ENCODE measurements at regions not wholly inside any gene's neighbourhood (a gene's known extent, or its start where the extent isn't known, plus 50 kb on each side); places are given as distances from the start of the nearest gene placed in this dataset.

GRCh38 chr14:53452005-53452673 lies 299.0 kb upstream of the DDHD1 start:
- Histone ChIP-seq H3K4me3 (ENCODE audit: low read length in 3 of 3) (no peak overlapping the region), H3K9me3 (ENCODE audit: control insufficient read depth in 3 of 3, low read length in 3 of 3) (no peaks in the 10 kb centered on the region), H3K27me3 (ENCODE audit: control insufficient read depth in 3 of 3, insufficient read depth in 3 of 3, low read length in 3 of 3) (no peaks in the 10 kb centered on the region), H3K9ac (ENCODE audit: low read depth in 1 of 3, low read length in 3 of 3) (no peak overlapping the region), H3K27ac (ENCODE audit: low read depth, low read length) (no peak overlapping the region), H3K4me1 (ENCODE audit: control insufficient read depth in 3 of 3, insufficient read depth in 3 of 3, low read length in 3 of 3) (no peaks in the 10 kb centered on the region), H3K36me3 (ENCODE audit: control insufficient read depth in 3 of 3, insufficient read depth in 3 of 3, low read length in 3 of 3) (no peaks in the 10 kb centered on the region)

GRCh38 chr14:53450871-53451270 lies 297.7 kb upstream of the DDHD1 start:
- no peak overlapping the region for H3K27ac ChIP-seq (ENCODE audit: low read depth, low read length)
- no peaks in the 10 kb centered on the region for H3K27me3 ChIP-seq (ENCODE audit: control insufficient read depth in 3 of 3, insufficient read depth in 3 of 3, low read length in 3 of 3)
- H3K4me3 ChIP-seq (ENCODE audit: low read length in 3 of 3): no peak overlapping the region
- H3K9ac ChIP-seq (ENCODE audit: low read depth in 1 of 3, low read length in 3 of 3): no peak overlapping the region
- no peaks in the 10 kb centered on the region for H3K9me3 ChIP-seq (ENCODE audit: control insufficient read depth in 3 of 3, low read length in 3 of 3)
- no peaks in the 10 kb centered on the region for H3K36me3 ChIP-seq (ENCODE audit: control insufficient read depth in 3 of 3, insufficient read depth in 3 of 3, low read length in 3 of 3)
- H3K4me1 ChIP-seq (ENCODE audit: control insufficient read depth in 3 of 3, insufficient read depth in 3 of 3, low read length in 3 of 3): no peaks in the 10 kb centered on the region

- Histone ChIP-seq H3K9ac (ENCODE audit: low read depth in 1 of 3, low read length in 3 of 3) (no peak overlapping the region), H3K4me1 (ENCODE audit: control insufficient read depth in 3 of 3, insufficient read depth in 3 of 3, low read length in 3 of 3) (no peaks in the 10 kb centered on the region), H3K9me3 (ENCODE audit: control insufficient read depth in 3 of 3, low read length in 3 of 3) (no peaks in the 10 kb centered on the region), H3K36me3 (ENCODE audit: control insufficient read depth in 3 of 3, insufficient read depth in 3 of 3, low read length in 3 of 3) (no peaks in the 10 kb centered on the region), H3K4me3 (ENCODE audit: low read length in 3 of 3) (no peak overlapping the region), H3K27me3 (ENCODE audit: control insufficient read depth in 3 of 3, insufficient read depth in 3 of 3, low read length in 3 of 3) (no peaks in the 10 kb centered on the region), H3K27ac (ENCODE audit: low read depth, low read length) (no peak overlapping the region)
Observed at GRCh38 chr14:53448682-53449081, 295.6 kb upstream of the DDHD1 start.

- Histone ChIP-seq H3K36me3 (ENCODE audit: control insufficient read depth in 3 of 3, insufficient read depth in 3 of 3, low read length in 3 of 3) (no peaks in the 10 kb centered on the region), H3K4me3 (ENCODE audit: low read length in 3 of 3) (no peak overlapping the region), H3K27me3 (ENCODE audit: control insufficient read depth in 3 of 3, insufficient read depth in 3 of 3, low read length in 3 of 3) (no peaks in the 10 kb centered on the region), H3K9me3 (ENCODE audit: control insufficient read depth in 3 of 3, low read length in 3 of 3) (no peaks in the 10 kb centered on the region), H3K9ac (ENCODE audit: low read depth in 1 of 3, low read length in 3 of 3) (no peak overlapping the region), H3K4me1 (ENCODE audit: control insufficient read depth in 3 of 3, insufficient read depth in 3 of 3, low read length in 3 of 3) (no peaks in the 10 kb centered on the region), H3K27ac (ENCODE audit: low read depth, low read length) (no peak overlapping the region)
Observed at GRCh38 chr14:53444677-53445312, 291.7 kb upstream of the DDHD1 start.

GRCh38 chr14:53441789-53442188 lies 288.7 kb upstream of the DDHD1 start:
- Histone ChIP-seq H3K4me1 (ENCODE audit: control insufficient read depth in 3 of 3, insufficient read depth in 3 of 3, low read length in 3 of 3) (no peaks in the 10 kb centered on the region), H3K9me3 (ENCODE audit: control insufficient read depth in 3 of 3, low read length in 3 of 3) (no peaks in the 10 kb centered on the region), H3K9ac (ENCODE audit: low read depth in 1 of 3, low read length in 3 of 3) (no peak overlapping the region), H3K4me3 (ENCODE audit: low read length in 3 of 3) (no peak overlapping the region), H3K27me3 (ENCODE audit: control insufficient read depth in 3 of 3, insufficient read depth in 3 of 3, low read length in 3 of 3) (no peaks in the 10 kb centered on the region), H3K27ac (ENCODE audit: low read depth, low read length) (no peak overlapping the region), H3K36me3 (ENCODE audit: control insufficient read depth in 3 of 3, insufficient read depth in 3 of 3, low read length in 3 of 3) (no peaks in the 10 kb centered on the region)

GRCh38 chr14:53437858-53438257 lies 284.7 kb upstream of the DDHD1 start:
- Histone ChIP-seq H3K27me3 (ENCODE audit: control insufficient read depth in 3 of 3, insufficient read depth in 3 of 3, low read length in 3 of 3) (no peaks in the 10 kb centered on the region), H3K4me3 (ENCODE audit: low read length in 3 of 3) (no peak overlapping the region), H3K36me3 (ENCODE audit: control insufficient read depth in 3 of 3, insufficient read depth in 3 of 3, low read length in 3 of 3) (no peaks in the 10 kb centered on the region), H3K4me1 (ENCODE audit: control insufficient read depth in 3 of 3, insufficient read depth in 3 of 3, low read length in 3 of 3) (no peaks in the 10 kb centered on the region), H3K27ac (ENCODE audit: low read depth, low read length) (no peak overlapping the region), H3K9ac (ENCODE audit: low read depth in 1 of 3, low read length in 3 of 3) (no peak overlapping the region), H3K9me3 (ENCODE audit: control insufficient read depth in 3 of 3, low read length in 3 of 3) (no peaks in the 10 kb centered on the region)

GRCh38 chr14:53432378-53432802 lies 279.3 kb upstream of the DDHD1 start:
- Histone ChIP-seq H3K9me3 (ENCODE audit: control insufficient read depth in 3 of 3, low read length in 3 of 3) (no peaks in the 10 kb centered on the region), H3K27me3 (ENCODE audit: control insufficient read depth in 3 of 3, insufficient read depth in 3 of 3, low read length in 3 of 3) (no peaks in the 10 kb centered on the region), H3K4me1 (ENCODE audit: control insufficient read depth in 3 of 3, insufficient read depth in 3 of 3, low read length in 3 of 3) (no peaks in the 10 kb centered on the region), H3K36me3 (ENCODE audit: control insufficient read depth in 3 of 3, insufficient read depth in 3 of 3, low read length in 3 of 3) (no peaks in the 10 kb centered on the region), H3K9ac (ENCODE audit: low read depth in 1 of 3, low read length in 3 of 3) (no peak overlapping the region), H3K4me3 (ENCODE audit: low read length in 3 of 3) (no peak overlapping the region), H3K27ac (ENCODE audit: low read depth, low read length) (no peak overlapping the region)

- H3K27me3 ChIP-seq (ENCODE audit: control insufficient read depth in 3 of 3, insufficient read depth in 3 of 3, low read length in 3 of 3): no peaks in the 10 kb centered on the region
- H3K27ac ChIP-seq (ENCODE audit: low read depth, low read length): no peak overlapping the region
- H3K36me3 ChIP-seq (ENCODE audit: control insufficient read depth in 3 of 3, insufficient read depth in 3 of 3, low read length in 3 of 3): no peaks in the 10 kb centered on the region
- no peak overlapping the region for H3K4me3 ChIP-seq (ENCODE audit: low read length in 3 of 3)
- H3K9ac ChIP-seq (ENCODE audit: low read depth in 1 of 3, low read length in 3 of 3): no peak overlapping the region
- H3K4me1 ChIP-seq (ENCODE audit: control insufficient read depth in 3 of 3, insufficient read depth in 3 of 3, low read length in 3 of 3): no peaks in the 10 kb centered on the region
- no peaks in the 10 kb centered on the region for H3K9me3 ChIP-seq (ENCODE audit: control insufficient read depth in 3 of 3, low read length in 3 of 3)
Observed at GRCh38 chr14:53430870-53431269, 277.7 kb upstream of the DDHD1 start.

- Histone ChIP-seq H3K4me3 (ENCODE audit: low read length in 3 of 3) (no peak overlapping the region), H3K9me3 (ENCODE audit: control insufficient read depth in 3 of 3, low read length in 3 of 3) (no peaks in the 10 kb centered on the region), H3K27me3 (ENCODE audit: control insufficient read depth in 3 of 3, insufficient read depth in 3 of 3, low read length in 3 of 3) (no peaks in the 10 kb centered on the region), H3K4me1 (ENCODE audit: control insufficient read depth in 3 of 3, insufficient read depth in 3 of 3, low read length in 3 of 3) (no peaks in the 10 kb centered on the region), H3K36me3 (ENCODE audit: control insufficient read depth in 3 of 3, insufficient read depth in 3 of 3, low read length in 3 of 3) (no peaks in the 10 kb centered on the region), H3K9ac (ENCODE audit: low read depth in 1 of 3, low read length in 3 of 3) (no peak overlapping the region), H3K27ac (ENCODE audit: low read depth, low read length) (no peak overlapping the region)
Observed at GRCh38 chr14:53412819-53413675, 259.9 kb upstream of the DDHD1 start.

- no peak overlapping the region for H3K4me3 ChIP-seq (ENCODE audit: low read length in 3 of 3)
- no peak overlapping the region for H3K9ac ChIP-seq (ENCODE audit: low read depth in 1 of 3, low read length in 3 of 3)
- H3K36me3 ChIP-seq (ENCODE audit: control insufficient read depth in 3 of 3, insufficient read depth in 3 of 3, low read length in 3 of 3): no peaks in the 10 kb centered on the region
- H3K27ac ChIP-seq (ENCODE audit: low read depth, low read length): no peak overlapping the region
- no peaks in the 10 kb centered on the region for H3K4me1 ChIP-seq (ENCODE audit: control insufficient read depth in 3 of 3, insufficient read depth in 3 of 3, low read length in 3 of 3)
- H3K9me3 ChIP-seq (ENCODE audit: control insufficient read depth in 3 of 3, low read length in 3 of 3): no peaks in the 10 kb centered on the region
- H3K27me3 ChIP-seq (ENCODE audit: control insufficient read depth in 3 of 3, insufficient read depth in 3 of 3, low read length in 3 of 3): no peaks in the 10 kb centered on the region
Observed at GRCh38 chr14:53411125-53411524, 258.0 kb upstream of the DDHD1 start.

Measured in skeletal muscle tissue (tissue), 3 donors.